HL-60 (cell line): ENCODE measurements at regions not wholly inside any gene's neighbourhood (a gene's known extent, or its start where the extent isn't known, plus 50 kb on each side); places are given as distances from the start of the nearest gene placed in this dataset.

Experiments used
- DNase-seq, 2 experiments: peaks; one replicate each; pipeline ENCODE4 v3.0.0-alpha.2; 2010 to 2020; ENCODE audit warnings: low read depth in 1 of 2, low spot score in 1 of 2
- H3K27ac ChIP-seq: fragments of 250-450 bp; sonication (Bioruptor Pico); replicated peaks from 2 replicates; pipeline ENCODE4 v1.5.1; 2020; ENCODE audit warnings: mild to moderate bottlenecking, moderate library complexity
- H3K27me3 ChIP-seq: fragments of 250-450 bp; sonication (Bioruptor Pico); 2 replicates; pipeline ENCODE4 v1.5.1; 2021; ENCODE audit warnings: mild to moderate bottlenecking, moderate library complexity; ENCODE audit not compliant: insufficient read depth, poor library complexity, severe bottlenecking
- H3K4me3 ChIP-seq: replicated peaks from 2 replicates; pipeline ENCODE4 v1.5.1; 2011; ENCODE audit warnings: mild to moderate bottlenecking, control low read depth, low read length; ENCODE audit not compliant: insufficient read depth
- GABPA ChIP-seq: IDR thresholded peaks from 2 replicates; pipeline ENCODE4 v1.6.1; 2012; ENCODE audit warnings: low read depth
- POLR2AphosphoS5 ChIP-seq: IDR thresholded peaks from 2 replicates; pipeline ENCODE4 v1.6.1; 2012; ENCODE audit warnings: low read depth
- SPI1 ChIP-seq: IDR thresholded peaks from 2 replicates; pipeline ENCODE4 v1.6.1; 2012; ENCODE audit warnings: low read depth, mild to moderate bottlenecking, borderline replicate concordance
- TF ChIP-seq, protein P1 (sequence below): IDR thresholded peaks from 2 replicates; pipeline ENCODE4 v1.6.1; 2012; ENCODE audit warnings: low read depth; ENCODE audit not compliant: insufficient replicate concordance
- TF ChIP-seq, protein P2 (sequence below): IDR thresholded peaks from one replicate; pipeline ENCODE4 v1.5.1; 2011; ENCODE audit warnings: low read length, control low read depth, inconsistent platforms; ENCODE audit not compliant: insufficient read depth

DNA sequence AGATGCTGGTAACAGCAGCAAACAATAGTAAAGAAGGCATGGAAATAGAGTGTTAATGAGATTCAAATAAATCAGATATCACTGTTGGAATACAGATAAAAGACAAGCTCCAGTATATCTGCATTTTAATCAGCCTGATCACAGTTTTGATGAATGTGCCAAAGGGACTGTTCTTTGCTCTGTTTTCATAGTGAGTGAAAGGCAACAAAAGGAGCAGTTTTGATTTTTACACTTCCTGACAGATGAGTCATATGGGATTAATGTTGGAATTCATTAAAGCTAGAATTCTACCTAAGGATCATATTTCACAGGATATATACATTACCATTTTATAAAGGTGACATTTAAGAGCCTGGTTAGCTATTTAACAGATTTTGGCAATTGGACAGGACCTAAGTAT lies 743.3 kb upstream of the PTPRD start:
- no peak for DNase-seq
- TF ChIP-seq, protein P1, sequence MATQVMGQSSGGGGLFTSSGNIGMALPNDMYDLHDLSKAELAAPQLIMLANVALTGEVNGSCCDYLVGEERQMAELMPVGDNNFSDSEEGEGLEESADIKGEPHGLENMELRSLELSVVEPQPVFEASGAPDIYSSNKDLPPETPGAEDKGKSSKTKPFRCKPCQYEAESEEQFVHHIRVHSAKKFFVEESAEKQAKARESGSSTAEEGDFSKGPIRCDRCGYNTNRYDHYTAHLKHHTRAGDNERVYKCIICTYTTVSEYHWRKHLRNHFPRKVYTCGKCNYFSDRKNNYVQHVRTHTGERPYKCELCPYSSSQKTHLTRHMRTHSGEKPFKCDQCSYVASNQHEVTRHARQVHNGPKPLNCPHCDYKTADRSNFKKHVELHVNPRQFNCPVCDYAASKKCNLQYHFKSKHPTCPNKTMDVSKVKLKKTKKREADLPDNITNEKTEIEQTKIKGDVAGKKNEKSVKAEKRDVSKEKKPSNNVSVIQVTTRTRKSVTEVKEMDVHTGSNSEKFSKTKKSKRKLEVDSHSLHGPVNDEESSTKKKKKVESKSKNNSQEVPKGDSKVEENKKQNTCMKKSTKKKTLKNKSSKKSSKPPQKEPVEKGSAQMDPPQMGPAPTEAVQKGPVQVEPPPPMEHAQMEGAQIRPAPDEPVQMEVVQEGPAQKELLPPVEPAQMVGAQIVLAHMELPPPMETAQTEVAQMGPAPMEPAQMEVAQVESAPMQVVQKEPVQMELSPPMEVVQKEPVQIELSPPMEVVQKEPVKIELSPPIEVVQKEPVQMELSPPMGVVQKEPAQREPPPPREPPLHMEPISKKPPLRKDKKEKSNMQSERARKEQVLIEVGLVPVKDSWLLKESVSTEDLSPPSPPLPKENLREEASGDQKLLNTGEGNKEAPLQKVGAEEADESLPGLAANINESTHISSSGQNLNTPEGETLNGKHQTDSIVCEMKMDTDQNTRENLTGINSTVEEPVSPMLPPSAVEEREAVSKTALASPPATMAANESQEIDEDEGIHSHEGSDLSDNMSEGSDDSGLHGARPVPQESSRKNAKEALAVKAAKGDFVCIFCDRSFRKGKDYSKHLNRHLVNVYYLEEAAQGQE = no peak
- TF ChIP-seq POLR2AphosphoS5 = no peak
- no peak for TF ChIP-seq GABPA
- Histone ChIP-seq H3K4me3 (no peak overlapping the region), H3K27me3 (no peaks in the 10 kb centered on the region), H3K27ac (no peak overlapping the region)

DNA sequence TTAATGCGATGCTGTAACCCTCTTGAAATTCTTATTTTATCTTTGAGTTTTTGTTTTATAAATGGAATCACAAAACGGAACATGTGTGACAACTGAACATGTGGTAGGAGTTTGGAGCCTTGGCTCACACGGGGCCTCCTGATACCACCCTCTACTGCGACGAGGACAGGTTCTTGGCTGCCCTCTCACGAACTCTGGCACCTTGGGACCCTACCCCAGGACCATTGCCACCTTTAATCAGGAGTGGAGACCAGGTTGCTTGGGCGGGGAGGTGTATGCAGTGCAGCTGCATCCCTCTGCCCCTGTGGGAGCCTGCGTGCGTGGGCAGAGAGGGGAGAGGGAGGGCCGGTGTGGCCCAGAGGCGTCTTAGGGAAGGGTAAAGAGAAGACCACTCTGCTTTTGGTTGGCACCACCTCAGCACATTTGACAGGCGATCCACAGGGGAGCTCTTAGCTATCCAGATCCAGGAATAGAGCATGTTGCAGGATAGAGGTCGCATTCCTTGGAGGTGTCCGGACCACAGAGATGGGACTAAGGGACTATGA lies 753.9 kb upstream of the PTPRD start:
- Histone ChIP-seq H3K27ac (no peak overlapping the region), H3K4me3 (no peak overlapping the region), H3K27me3 (no peaks in the 10 kb centered on the region)
- DNase-seq = no peak
- no peak for TF ChIP-seq POLR2AphosphoS5

DNA sequence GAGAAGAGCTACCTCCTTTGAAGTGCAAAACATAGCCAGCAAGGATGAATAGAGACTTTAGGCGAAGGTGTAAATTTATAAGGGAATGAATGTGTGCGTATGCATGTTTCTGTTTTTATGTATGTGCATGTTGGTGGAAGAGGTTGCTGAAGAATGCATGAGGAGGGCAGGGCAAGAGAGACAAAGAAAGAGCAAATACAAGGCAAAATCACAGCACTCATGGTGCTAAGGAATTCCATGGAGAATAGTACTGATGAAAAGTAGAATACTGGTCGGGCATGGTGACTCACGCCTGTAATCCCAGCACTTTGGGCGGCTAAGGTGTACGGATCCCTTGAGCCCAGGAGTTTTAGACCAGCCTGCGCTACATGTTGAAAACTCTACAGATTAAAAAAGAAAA lies 762.1 kb upstream of the PTPRD start:
- no peaks in the 10 kb centered on the region for H3K27me3 ChIP-seq
- TF ChIP-seq GABPA (no peak), POLR2AphosphoS5 (no peak)
- H3K4me3 ChIP-seq = no peak overlapping the region
- DNase-seq = no peak
- H3K27ac ChIP-seq = no peak overlapping the region

DNA sequence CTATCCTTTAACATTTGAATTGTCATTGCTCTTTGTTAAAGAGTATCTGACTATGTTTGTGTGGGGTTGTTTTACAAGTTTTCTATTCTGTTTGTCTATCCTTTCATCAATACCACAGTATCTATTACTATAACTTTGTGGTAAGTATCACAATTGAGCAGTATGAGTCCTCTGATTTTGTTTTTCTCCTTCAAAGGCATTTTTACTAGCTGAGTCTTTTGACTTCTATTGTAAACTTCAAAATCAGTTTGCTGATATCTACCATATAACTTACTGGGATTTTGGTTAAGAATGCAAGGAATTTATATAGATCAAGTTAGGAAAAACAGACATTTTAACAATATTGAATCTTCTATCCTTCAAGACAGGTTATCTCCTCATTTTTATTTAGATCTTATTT lies 789.8 kb upstream of the PTPRD start:
- no peak for DNase-seq
- H3K27me3 ChIP-seq = no peaks in the 10 kb centered on the region
- no peak overlapping the region for H3K4me3 ChIP-seq
- no peak overlapping the region for H3K27ac ChIP-seq
- TF ChIP-seq SPI1 = no peak
- TF ChIP-seq, protein P1 = no peak
- no peak for TF ChIP-seq POLR2AphosphoS5
- TF ChIP-seq GABPA = no peak
- TF ChIP-seq, protein P2, sequence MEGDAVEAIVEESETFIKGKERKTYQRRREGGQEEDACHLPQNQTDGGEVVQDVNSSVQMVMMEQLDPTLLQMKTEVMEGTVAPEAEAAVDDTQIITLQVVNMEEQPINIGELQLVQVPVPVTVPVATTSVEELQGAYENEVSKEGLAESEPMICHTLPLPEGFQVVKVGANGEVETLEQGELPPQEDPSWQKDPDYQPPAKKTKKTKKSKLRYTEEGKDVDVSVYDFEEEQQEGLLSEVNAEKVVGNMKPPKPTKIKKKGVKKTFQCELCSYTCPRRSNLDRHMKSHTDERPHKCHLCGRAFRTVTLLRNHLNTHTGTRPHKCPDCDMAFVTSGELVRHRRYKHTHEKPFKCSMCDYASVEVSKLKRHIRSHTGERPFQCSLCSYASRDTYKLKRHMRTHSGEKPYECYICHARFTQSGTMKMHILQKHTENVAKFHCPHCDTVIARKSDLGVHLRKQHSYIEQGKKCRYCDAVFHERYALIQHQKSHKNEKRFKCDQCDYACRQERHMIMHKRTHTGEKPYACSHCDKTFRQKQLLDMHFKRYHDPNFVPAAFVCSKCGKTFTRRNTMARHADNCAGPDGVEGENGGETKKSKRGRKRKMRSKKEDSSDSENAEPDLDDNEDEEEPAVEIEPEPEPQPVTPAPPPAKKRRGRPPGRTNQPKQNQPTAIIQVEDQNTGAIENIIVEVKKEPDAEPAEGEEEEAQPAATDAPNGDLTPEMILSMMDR = no peak

DNA sequence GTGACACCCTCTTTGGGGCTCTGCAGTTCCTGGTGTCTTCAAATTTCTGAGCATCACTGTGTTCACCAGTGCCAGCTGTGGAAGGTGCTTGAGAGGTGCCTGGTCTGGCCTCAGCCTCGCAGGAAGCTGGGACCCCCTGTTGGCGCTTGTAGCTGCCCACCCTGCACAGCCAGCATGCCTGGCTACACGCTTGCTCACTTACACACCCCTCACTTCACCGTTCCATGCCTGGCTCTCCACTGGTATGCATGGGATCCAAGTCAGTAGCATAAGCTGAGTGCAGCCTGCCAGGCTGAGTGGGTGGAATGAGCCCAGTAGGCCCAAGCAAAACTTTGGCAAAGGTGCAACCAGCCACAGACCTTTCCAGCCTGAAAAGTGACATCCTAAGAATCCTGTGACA lies 801.4 kb upstream of the PTPRD start:
- no peak overlapping the region for H3K4me3 ChIP-seq
- H3K27ac ChIP-seq = no peak overlapping the region
- no peaks in the 10 kb centered on the region for H3K27me3 ChIP-seq
- no peak for DNase-seq
- no peak for TF ChIP-seq SPI1
- no peak for TF ChIP-seq POLR2AphosphoS5
- TF ChIP-seq, protein P1 = no peak
- TF ChIP-seq, protein P2 = no peak
